HEK293T (cell line): ENCODE measurements at regions not wholly inside any gene's neighbourhood (a gene's known extent, or its start where the extent isn't known, plus 50 kb on each side); places are given as distances from the start of the nearest gene placed in this dataset.
"Not testable (repeated sequence)": the region's sequence is repeated elsewhere in the genome, so short reads cannot be mapped to it uniquely, and the experiment has no call there.

Experiments
- CTCF ChIA-PET: fragments of 350-600 bp; formaldehyde crosslinking; extraction: SDS; loops from one replicate; lab custom pipeline; 2021; ENCODE audit warnings: antibody characterized with exemption, inconsistent platforms; lab: Yijun Ruan, JAX
- POLR2A ChIA-PET: fragments of 350-600 bp; formaldehyde crosslinking; extraction: SDS; loops from one replicate; lab custom pipeline; 2020; ENCODE audit warnings: antibody characterized with exemption, inconsistent platforms; lab: Yijun Ruan, JAX
- DNase-seq: peaks from one replicate; pipeline ENCODE4 v3.0.0; 2012; ENCODE audit warnings: mixed read lengths; ENCODE audit errors: extremely low spot score
- ARNT ChIP-seq: fragments of 450-650 bp; IDR thresholded peaks from 2 replicates; pipeline ENCODE4 v1.6.1; 2017; ENCODE audit warnings: mild to moderate bottlenecking
- BHLHE40 ChIP-seq: fragments of 450-650 bp; IDR thresholded peaks from 2 replicates; pipeline ENCODE4 v1.6.1; 2016; ENCODE audit warnings: mild to moderate bottlenecking, moderate library complexity, borderline replicate concordance
- CTBP1 ChIP-seq: fragments of 450-650 bp; IDR thresholded peaks from 2 replicates; pipeline ENCODE4 v1.6.1; 2016; ENCODE audit warnings: borderline replicate concordance
- ELF4 ChIP-seq: fragments of 450-650 bp; IDR thresholded peaks from 2 replicates; pipeline ENCODE4 v1.6.1; 2017; ENCODE audit warnings: antibody characterized with exemption
- FOXA1 ChIP-seq: fragments of 450-650 bp; IDR thresholded peaks from 2 replicates; pipeline ENCODE4 v1.6.1; 2016; ENCODE audit warnings: mild to moderate bottlenecking
- FOXK2 ChIP-seq: fragments of 450-650 bp; IDR thresholded peaks from 2 replicates; pipeline ENCODE4 v1.6.1; 2016; ENCODE audit warnings: mild to moderate bottlenecking
- FOXM1 ChIP-seq: fragments of 450-650 bp; IDR thresholded peaks from 2 replicates; pipeline ENCODE4 v1.6.1; 2017; ENCODE audit warnings: mild to moderate bottlenecking, borderline replicate concordance
- HDGF ChIP-seq: fragments of 450-650 bp; IDR thresholded peaks from 2 replicates; pipeline ENCODE4 v1.6.1; 2017; ENCODE audit warnings: antibody characterized with exemption, borderline replicate concordance
- L3MBTL2 ChIP-seq: fragments of 450-650 bp; conservative IDR thresholded peaks from 2 replicates; pipeline ENCODE4 v1.6.1; 2016; ENCODE audit warnings: mild to moderate bottlenecking
- LEF1 ChIP-seq: fragments of 450-650 bp; IDR thresholded peaks from 2 replicates; pipeline ENCODE4 v1.6.1; 2017; ENCODE audit warnings: mild to moderate bottlenecking, borderline replicate concordance
- NFRKB ChIP-seq: fragments of 450-650 bp; IDR thresholded peaks from 2 replicates; pipeline ENCODE4 v1.6.1; 2016; ENCODE audit warnings: mild to moderate bottlenecking, moderate library complexity
- PKNOX1 ChIP-seq: fragments of 450-650 bp; IDR thresholded peaks from 2 replicates; pipeline ENCODE4 v1.6.1; 2016
- SP1 ChIP-seq: fragments of 450-650 bp; IDR thresholded peaks from 2 replicates; pipeline ENCODE4 v1.6.1; 2017
- SUZ12 ChIP-seq: fragments of 450-650 bp; IDR thresholded peaks from 2 replicates; pipeline ENCODE4 v1.6.1; 2016; ENCODE audit warnings: mild to moderate bottlenecking
- TARDBP ChIP-seq: fragments of 450-650 bp; IDR thresholded peaks from 2 replicates; pipeline ENCODE4 v1.6.1; 2016
- ZNF384 ChIP-seq: fragments of 450-650 bp; IDR thresholded peaks from 2 replicates; pipeline ENCODE4 v1.6.1; 2016

DNA sequence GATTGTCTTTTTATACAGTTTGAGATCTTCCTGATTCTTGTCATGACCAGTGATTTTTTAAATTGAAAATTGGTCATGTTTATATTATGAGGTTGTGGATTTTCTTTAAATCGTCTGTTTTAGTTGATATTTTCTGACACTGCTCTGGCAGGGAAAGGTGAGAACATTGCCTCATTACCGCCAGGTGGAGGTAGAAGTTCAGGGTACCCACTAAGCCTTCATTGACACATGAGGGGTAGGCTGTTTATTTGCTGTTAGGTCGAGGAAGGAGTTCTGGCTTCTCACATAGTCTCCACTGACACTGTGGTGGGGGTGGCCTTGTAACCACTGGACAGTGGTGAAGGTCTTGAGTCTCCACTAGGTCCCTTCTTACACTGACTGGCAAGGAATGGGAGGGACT, 117.6 kb upstream of the GPR101 start:
- no peak for TF ChIP-seq SP1
- no peak for TF ChIP-seq NFRKB
- TF ChIP-seq ARNT = no peak
- TF ChIP-seq PKNOX1 = no peak
- no peak for TF ChIP-seq L3MBTL2
- DNase-seq = no peak
- ChIA-PET POLR2A (no interaction called here), CTCF (no interaction called here)

DNA sequence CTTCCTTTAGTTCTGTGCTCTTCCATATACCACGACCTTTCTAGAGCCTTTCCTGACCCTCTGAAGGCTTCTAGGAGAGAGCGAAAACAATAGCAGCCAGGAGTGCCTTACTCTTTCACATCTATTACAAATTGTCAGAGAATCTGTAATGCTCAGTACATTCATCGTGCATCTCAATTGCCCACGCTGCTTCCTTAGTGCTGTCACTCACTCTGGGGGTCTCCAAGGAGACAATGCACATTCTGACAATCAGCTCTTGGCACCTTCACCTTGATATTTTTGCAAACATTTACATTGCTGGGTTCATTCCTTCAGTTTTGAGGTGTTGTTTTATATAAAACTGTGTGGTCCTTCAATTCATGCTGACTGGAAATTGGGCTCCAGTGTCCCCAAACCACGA, 110.1 kb upstream of the GPR101 start:
- DNase-seq = no peak
- POLR2A ChIA-PET = no interaction called here
- CTCF ChIA-PET = no interaction called here
- TF ChIP-seq BHLHE40 (no peak), ZNF384 (no peak), ELF4 (no peak), TARDBP (no peak), LEF1 (no peak), L3MBTL2 (no peak), FOXA1 (no peak), ARNT (no peak), FOXM1 (no peak)

GRCh38 chrX:137122651-137123050, 88.9 kb upstream of the GPR101 start:
- DNase-seq, POLR2A ChIA-PET, CTCF ChIA-PET: not testable (repeated sequence)

DNA sequence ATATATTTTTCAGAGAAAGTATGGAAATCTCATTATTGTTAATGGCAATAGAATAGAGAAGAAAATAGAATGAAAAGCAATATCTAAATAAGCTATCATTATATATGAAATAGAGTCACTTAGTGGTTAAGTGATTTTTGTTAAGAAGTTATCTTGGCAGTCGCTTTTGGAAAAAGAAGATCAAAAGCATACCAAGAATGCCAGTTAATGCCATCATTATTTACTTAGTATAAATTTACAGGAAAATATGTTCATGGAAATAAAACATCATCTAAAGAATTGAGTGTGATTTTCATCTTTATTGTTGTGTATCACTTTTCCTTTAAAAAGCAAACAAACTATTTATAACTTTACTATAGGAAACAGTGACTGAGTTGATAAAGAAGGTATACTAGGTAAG, 85.3 kb upstream of the GPR101 start:
- no peak for DNase-seq
- TF ChIP-seq FOXM1 = no peak
- TF ChIP-seq NFRKB = no peak
- no peak for TF ChIP-seq ARNT
- no peak for TF ChIP-seq HDGF
- TF ChIP-seq FOXK2 = no peak
- no peak for TF ChIP-seq FOXA1
- no peak for TF ChIP-seq SP1
- TF ChIP-seq LEF1 = no peak
- no peak for TF ChIP-seq PKNOX1
- TF ChIP-seq CTBP1 = no peak
- TF ChIP-seq ELF4 = no peak
- POLR2A ChIA-PET = no interaction called here
- CTCF ChIA-PET = interaction anchor here (0.7 kb wide), 1 partner anchor 1795 kb away, joined by 3 read pairs; no protein-coding TSS in a partner anchor

- POLR2A ChIA-PET = no interaction called here
- TF ChIP-seq CTBP1 (no peak), HDGF (no peak), FOXM1 (no peak), TARDBP (no peak), PKNOX1 (no peak), FOXK2 (no peak)
- no peak for DNase-seq
- CTCF ChIA-PET = interaction anchor here (0.7 kb wide), 1 partner anchor 1796 kb away, joined by 3 read pairs; no protein-coding TSS in a partner anchor
Observed at GRCh38 chrX:137118536-137118935, 84.7 kb upstream of the GPR101 start.

DNA sequence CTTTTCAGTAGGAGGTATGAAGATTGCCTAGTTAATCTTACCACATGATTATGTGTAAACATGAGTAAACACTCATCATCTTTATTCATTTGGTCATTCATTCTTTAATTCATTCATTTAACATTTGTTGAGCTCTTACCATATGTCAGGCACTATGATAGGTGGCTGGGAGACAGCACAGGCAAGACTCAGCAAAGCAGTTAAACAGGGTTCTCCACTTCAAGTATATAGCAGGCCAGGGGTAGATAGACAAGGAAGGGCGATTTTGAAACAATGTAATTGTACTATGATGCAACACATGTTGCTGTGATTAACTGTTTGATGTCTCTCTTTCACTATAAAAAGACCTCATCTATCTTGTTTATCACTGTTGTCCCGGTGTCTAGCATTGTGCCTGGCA, 84.3 kb upstream of the GPR101 start:
- TF ChIP-seq L3MBTL2 (no peak), BHLHE40 (no peak), SP1 (no peak), TARDBP (no peak), CTBP1 (no peak), PKNOX1 (no peak), HDGF (no peak), ELF4 (no peak), FOXM1 (no peak), NFRKB (no peak), ARNT (no peak), ZNF384 (no peak), FOXA1 (no peak), FOXK2 (no peak), SUZ12 (no peak)

GRCh38 chrX:137107877-137108276, 74.1 kb upstream of the GPR101 start:
- DNase-seq, POLR2A ChIA-PET, CTCF ChIA-PET: not testable (repeated sequence)

More for the DNA sequence above, 84.3 kb upstream of the GPR101 start:
- DNase-seq = no peak
- ChIA-PET CTCF (no interaction called here), POLR2A (no interaction called here)
